Left kidney (tissue), 1 donor: ENCODE measurements at regions not wholly inside any gene's neighbourhood (a gene's known extent, or its start where the extent isn't known, plus 50 kb on each side); places are given as distances from the start of the nearest gene placed in this dataset.

Experiments used
- DNase-seq: peaks from one replicate; pipeline ENCODE4 v3.0.0-alpha.2; 2013

DNA sequence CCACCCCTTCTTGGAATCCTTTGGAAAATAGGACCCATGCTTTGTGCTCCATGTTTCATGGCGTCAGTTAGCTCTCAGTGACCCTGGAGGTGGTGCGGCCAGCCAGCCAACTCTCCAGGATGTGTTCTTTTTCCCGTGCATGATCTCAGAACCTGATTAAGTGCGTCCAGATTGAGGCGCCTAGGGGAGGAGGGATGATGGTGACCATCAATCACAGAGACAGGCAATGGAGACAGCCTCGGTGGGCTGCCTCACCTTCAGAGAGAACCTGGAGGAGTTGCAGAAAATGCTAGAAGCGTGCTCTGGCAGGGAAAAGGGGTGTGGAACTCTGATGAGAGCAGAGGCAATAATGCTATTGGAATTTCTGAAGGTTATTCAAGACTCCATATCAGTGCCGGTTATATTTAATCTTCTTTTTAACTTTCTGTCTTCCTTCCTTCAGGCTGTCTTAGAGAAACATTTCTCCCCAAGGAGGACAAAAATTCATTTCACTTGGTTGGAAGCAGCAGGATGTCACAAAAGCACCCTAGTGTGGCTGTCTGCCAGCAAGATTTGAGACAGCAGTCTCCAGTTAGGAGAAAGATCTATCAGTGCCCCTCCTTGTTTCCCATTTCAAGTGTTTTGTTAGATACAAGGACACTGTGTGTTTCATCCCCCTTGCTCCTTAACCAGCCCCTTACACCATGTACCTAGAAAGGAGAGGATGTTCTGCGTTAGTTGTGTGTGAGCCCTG is 53.3 kb upstream of the IGF1 start:
- no peak for DNase-seq
